MM.1S (cell line): ENCODE measurements at regions not wholly inside any gene's neighbourhood (a gene's known extent, or its start where the extent isn't known, plus 50 kb on each side); places are given as distances from the start of the nearest gene placed in this dataset.

Source experiments
- DNase-seq: peaks from one replicate; pipeline ENCODE4 v3.0.0-alpha.2; 2015
- H2AFZ ChIP-seq: fragments of 300-600 bp; sonication (generic); 2 replicates; pipeline ENCODE4 v1.6.0; 2016; ENCODE audit warnings: antibody characterized with exemption, low read length
- H3F3A ChIP-seq: fragments of 300-600 bp; sonication (generic); 2 replicates; pipeline ENCODE4 v1.6.1; 2016; ENCODE audit warnings: mild to moderate bottlenecking, antibody characterized with exemption, low read length, moderate library complexity, mixed read lengths; ENCODE audit not compliant: insufficient read depth
- H3K27ac ChIP-seq: fragments of 300-600 bp; sonication (generic); 2 replicates; pipeline ENCODE4 v1.5.1; 2016; ENCODE audit warnings: mild to moderate bottlenecking, low read length
- H3K27me3 ChIP-seq: fragments of 300-600 bp; sonication (generic); replicated peaks from 2 replicates; pipeline ENCODE4 v1.6.0; 2016; ENCODE audit warnings: low read length; ENCODE audit not compliant: insufficient read depth
- H3K36me3 ChIP-seq: fragments of 300-600 bp; sonication (generic); replicated peaks from 2 replicates; pipeline ENCODE4 v1.6.1; 2016; ENCODE audit warnings: mild to moderate bottlenecking, low read length, mixed read lengths; ENCODE audit not compliant: insufficient read depth
- H3K4me1 ChIP-seq: fragments of 300-600 bp; sonication (generic); 2 replicates; pipeline ENCODE4 v1.6.1; 2016; ENCODE audit warnings: low read length, mixed read lengths
- H3K4me2 ChIP-seq: fragments of 300-600 bp; sonication (generic); 2 replicates; pipeline ENCODE4 v1.6.0; 2016; ENCODE audit warnings: low read depth, low read length
- H3K4me3 ChIP-seq: fragments of 300-600 bp; sonication (generic); 2 replicates; pipeline ENCODE4 v1.5.1; 2016; ENCODE audit warnings: low read length, mixed read lengths
- H3K79me2 ChIP-seq: fragments of 300-600 bp; sonication (generic); 2 replicates; pipeline ENCODE4 v1.6.1; 2016; ENCODE audit warnings: mixed run types, low read length, mixed read lengths
- H3K9ac ChIP-seq: fragments of 300-600 bp; sonication (generic); 2 replicates; pipeline ENCODE4 v1.6.1; 2016; ENCODE audit warnings: low read length, mixed read lengths
- H3K9me2 ChIP-seq: fragments of 300-600 bp; sonication (generic); replicated peaks from 2 replicates; pipeline ENCODE4 v1.6.1; 2016; ENCODE audit warnings: mild to moderate bottlenecking, low read length, mixed read lengths; ENCODE audit not compliant: insufficient read depth
- H3K9me3 ChIP-seq: fragments of 300-600 bp; sonication (generic); replicated peaks from 2 replicates; pipeline ENCODE4 v1.6.1; 2016; ENCODE audit warnings: mild to moderate bottlenecking, low read length, mixed read lengths; ENCODE audit not compliant: insufficient read depth
- H4K20me1 ChIP-seq: fragments of 300-600 bp; sonication (generic); 2 replicates; pipeline ENCODE4 v1.6.1; 2016; ENCODE audit warnings: mild to moderate bottlenecking, low read length, moderate library complexity, mixed read lengths; ENCODE audit not compliant: insufficient read depth
- CTCF ChIP-seq: fragments of 300-600 bp; sonication (generic); IDR thresholded peaks from 2 replicates; pipeline ENCODE4 v1.5.1; 2016; ENCODE audit warnings: antibody characterized with exemption, low read length, mixed read lengths
- EZH2 ChIP-seq: fragments of 300-600 bp; sonication (generic); optimal IDR thresholded peaks from 2 replicates; pipeline ENCODE3; 2017; ENCODE audit warnings: low read depth, mild to moderate bottlenecking, antibody characterized with exemption, low read length, mixed read lengths
- EZH2phosphoT487 ChIP-seq: fragments of 300-600 bp; sonication (generic); IDR thresholded peaks from 2 replicates; pipeline ENCODE4 v1.6.1; 2018; ENCODE audit warnings: antibody characterized with exemption, low read length

GRCh38 chrX:39627257-39627656, 470.5 kb downstream of the BCOR start:
- no peaks in the 10 kb centered on the region for H3F3A ChIP-seq
- no peak overlapping the region for H2AFZ ChIP-seq
- H3K9ac ChIP-seq = no peak overlapping the region
- H3K4me3 ChIP-seq = no peak overlapping the region
- H3K79me2 ChIP-seq = no peaks in the 10 kb centered on the region
- no peaks in the 10 kb centered on the region for H3K36me3 ChIP-seq
- no peaks in the 10 kb centered on the region for H4K20me1 ChIP-seq
- H3K27me3 ChIP-seq = no peaks in the 10 kb centered on the region
- DNase-seq = no peak
- H3K9me3 ChIP-seq = no peaks in the 10 kb centered on the region
- no peak overlapping the region for H3K4me2 ChIP-seq
- no peaks in the 10 kb centered on the region for H3K9me2 ChIP-seq
- TF ChIP-seq EZH2 = no peak
- TF ChIP-seq CTCF = no peak
- TF ChIP-seq EZH2phosphoT487 = no peak
- no peaks in the 10 kb centered on the region for H3K4me1 ChIP-seq
- no peak overlapping the region for H3K27ac ChIP-seq

GRCh38 chrX:39629001-39629400, 468.8 kb downstream of the BCOR start:
- TF ChIP-seq CTCF = no peak
- TF ChIP-seq EZH2phosphoT487 = no peak
- TF ChIP-seq EZH2 = no peak
- no peaks in the 10 kb centered on the region for H4K20me1 ChIP-seq
- H3K9ac ChIP-seq = no peak overlapping the region
- no peak overlapping the region for H3K4me3 ChIP-seq
- H3K9me3 ChIP-seq = no peaks in the 10 kb centered on the region
- no peaks in the 10 kb centered on the region for H3K9me2 ChIP-seq
- no peak overlapping the region for H2AFZ ChIP-seq
- H3F3A ChIP-seq = no peaks in the 10 kb centered on the region
- H3K4me1 ChIP-seq = no peaks in the 10 kb centered on the region
- H3K4me2 ChIP-seq = no peak overlapping the region
- H3K79me2 ChIP-seq = no peaks in the 10 kb centered on the region
- no peaks in the 10 kb centered on the region for H3K27me3 ChIP-seq
- H3K27ac ChIP-seq = no peak overlapping the region
- no peak for DNase-seq
- H3K36me3 ChIP-seq = no peaks in the 10 kb centered on the region

GRCh38 chrX:39630344-39630743, 467.4 kb downstream of the BCOR start:
- TF ChIP-seq EZH2 (no peak), EZH2phosphoT487 (no peak), CTCF (no peak)
- no peaks in the 10 kb centered on the region for H4K20me1 ChIP-seq
- H3K36me3 ChIP-seq = no peaks in the 10 kb centered on the region
- no peak overlapping the region for H3K4me3 ChIP-seq
- no peak for DNase-seq
- H3K9ac ChIP-seq = no peak overlapping the region
- H3K4me2 ChIP-seq = no peak overlapping the region
- no peaks in the 10 kb centered on the region for H3K9me3 ChIP-seq
- H3F3A ChIP-seq = no peaks in the 10 kb centered on the region
- H3K9me2 ChIP-seq = no peaks in the 10 kb centered on the region
- no peaks in the 10 kb centered on the region for H3K4me1 ChIP-seq
- no peaks in the 10 kb centered on the region for H3K27me3 ChIP-seq
- H2AFZ ChIP-seq = no peak overlapping the region
- no peaks in the 10 kb centered on the region for H3K79me2 ChIP-seq
- H3K27ac ChIP-seq = no peak overlapping the region
